ENCODE measurements at regions not wholly inside any gene's neighbourhood (a gene's known extent, or its start where the extent isn't known, plus 50 kb on each side); places are given as distances from the start of the nearest gene placed in this dataset.
"Not testable (repeated sequence)": the region's sequence is repeated elsewhere in the genome, so short reads cannot be mapped to it uniquely, and the experiment has no call there.

DNA sequence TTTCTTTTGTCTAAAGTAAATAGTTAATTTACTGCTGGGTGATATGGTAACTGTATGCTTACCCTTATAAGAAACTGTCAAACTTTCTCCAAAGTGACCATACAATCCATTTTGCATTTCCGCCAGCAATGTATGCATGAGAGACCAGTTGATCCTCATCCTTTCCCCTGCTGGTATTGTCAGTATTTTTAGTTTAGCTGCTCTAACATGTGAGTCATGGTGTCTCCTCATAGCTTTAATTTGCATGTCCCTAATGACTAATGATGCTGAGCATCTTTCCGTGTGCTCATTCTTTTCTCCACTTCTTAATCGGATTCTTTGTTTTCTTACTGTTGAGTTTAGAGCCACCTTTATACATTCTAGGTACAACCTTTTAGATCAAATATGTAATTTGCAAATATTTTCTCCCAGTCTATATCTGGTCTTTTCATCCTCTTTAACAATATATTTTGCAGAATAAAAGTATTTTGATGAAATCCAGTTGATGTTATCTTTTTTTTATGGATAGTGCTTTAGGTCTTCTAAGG lies 379.9 kb downstream of the BCL2L11 start:
- TF ChIP-seq, protein P1, sequence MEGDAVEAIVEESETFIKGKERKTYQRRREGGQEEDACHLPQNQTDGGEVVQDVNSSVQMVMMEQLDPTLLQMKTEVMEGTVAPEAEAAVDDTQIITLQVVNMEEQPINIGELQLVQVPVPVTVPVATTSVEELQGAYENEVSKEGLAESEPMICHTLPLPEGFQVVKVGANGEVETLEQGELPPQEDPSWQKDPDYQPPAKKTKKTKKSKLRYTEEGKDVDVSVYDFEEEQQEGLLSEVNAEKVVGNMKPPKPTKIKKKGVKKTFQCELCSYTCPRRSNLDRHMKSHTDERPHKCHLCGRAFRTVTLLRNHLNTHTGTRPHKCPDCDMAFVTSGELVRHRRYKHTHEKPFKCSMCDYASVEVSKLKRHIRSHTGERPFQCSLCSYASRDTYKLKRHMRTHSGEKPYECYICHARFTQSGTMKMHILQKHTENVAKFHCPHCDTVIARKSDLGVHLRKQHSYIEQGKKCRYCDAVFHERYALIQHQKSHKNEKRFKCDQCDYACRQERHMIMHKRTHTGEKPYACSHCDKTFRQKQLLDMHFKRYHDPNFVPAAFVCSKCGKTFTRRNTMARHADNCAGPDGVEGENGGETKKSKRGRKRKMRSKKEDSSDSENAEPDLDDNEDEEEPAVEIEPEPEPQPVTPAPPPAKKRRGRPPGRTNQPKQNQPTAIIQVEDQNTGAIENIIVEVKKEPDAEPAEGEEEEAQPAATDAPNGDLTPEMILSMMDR (IDR thresholded peaks at IDR 0.05) = not testable (repeated sequence)
- not testable (repeated sequence) for TF ChIP-seq POLR2A (IDR thresholded peaks at IDR 0.05)

All from Peyer's patch (tissue), 4 donors.